HCT116 (cell line): ENCODE measurements at regions not wholly inside any gene's neighbourhood (a gene's known extent, or its start where the extent isn't known, plus 50 kb on each side); places are given as distances from the start of the nearest gene placed in this dataset.

Experiments
- ATAC-seq: fragments of 200-7000 bp; cut with Tn5 transposase; 2 replicates; pipeline ENCODE4 v1.9.1; 2020; ENCODE audit warnings: mild to moderate bottlenecking, moderate library complexity
- BruUV-seq: library from RNA; stranded (reverse); fragments of 400-500 nt; replicated peaks from 2 replicates; lab custom pipeline; 2021; lab: Mats Ljungman, UMichigan
- CTCF ChIA-PET: fragments of 300-600 bp; sonication (Branson Sonifier 250); formaldehyde crosslinking; loops from one replicate; lab custom pipeline; 2021; ENCODE audit warnings: antibody characterized with exemption; lab: Charles Lee
- POLR2A ChIA-PET: fragments of 300-600, 350-600 bp; sonication (Branson Sonifier 250); formaldehyde crosslinking; loops from one replicate; lab custom pipeline; 2021; ENCODE audit warnings: antibody characterized with exemption; lab: Charles Lee
- RAD21 ChIA-PET, 2 experiments: fragments of 300-600 bp; sonication (Branson Sonifier 250); formaldehyde crosslinking; loops; one replicate each; lab custom pipeline; 2023; ENCODE audit warnings: low total read pairs in 2 of 2; ENCODE audit not compliant: uncharacterized antibody in 2 of 2, unreplicated experiment in 2 of 2, low non-redundant PET in 1 of 2; lab: Charles Lee
- DNase-seq: peaks from one replicate; pipeline ENCODE4 v3.0.0-alpha.2; 2010; ENCODE audit warnings: low read depth, low spot score
- H2AFZ ChIP-seq: fragments of 200-600 bp; shearing (Covaris generic), sonication (generic); 2 replicates; pipeline ENCODE4 v1.6.1; 2017; ENCODE audit warnings: low read depth, mixed run types, mixed read lengths, antibody characterized with exemption, low read length; ENCODE audit not compliant: poor library complexity, severe bottlenecking
- H3K27ac ChIP-seq: 2 replicates; pipeline ENCODE4 v1.5.1; 2012; ENCODE audit warnings: low read depth, low read length
- H3K27me3 ChIP-seq: fragments of 200-600 bp; sonication (generic); 2 replicates; pipeline ENCODE4 v1.6.1; 2016; ENCODE audit warnings: mixed run types, low read length, mixed read lengths; ENCODE audit not compliant: insufficient read depth
- H3K36me3 ChIP-seq, 2 experiments: fragments of 200-500 bp in 1 of 2; fragments of 200-600 bp in 1 of 2; sonication (Bioruptor generic) in 1 of 2; sonication (generic) in 1 of 2; 2 replicates each; pipeline versions ENCODE4 v1.5.1 to v1.6.1; 2014 to 2016; ENCODE audit warnings: low read length in 2 of 2, inconsistent platforms in 1 of 2, mixed read lengths in 1 of 2, mixed run types in 1 of 2; ENCODE audit not compliant: insufficient read depth in 2 of 2, control insufficient read depth in 1 of 2
- H3K4me1 ChIP-seq, 2 experiments: fragments of 200-600 bp in 1 of 2; sonication (generic) in 1 of 2; 2 replicates each; pipeline versions ENCODE4 v1.5.1 to v1.6.1; 2012 to 2017; ENCODE audit warnings: low read length in 2 of 2, inconsistent platforms in 1 of 2, mild to moderate bottlenecking in 1 of 2, mixed read lengths in 1 of 2, mixed run types in 1 of 2, moderate library complexity in 1 of 2; ENCODE audit not compliant: insufficient read depth in 2 of 2, control insufficient read depth in 1 of 2
- H3K4me2 ChIP-seq: fragments of 200-600 bp; sonication (generic); 2 replicates; pipeline ENCODE4 v1.6.1; 2017; ENCODE audit warnings: mixed run types, low read length, mixed read lengths
- H3K4me3 ChIP-seq, 2 experiments: fragments of 200-600 bp in 1 of 2; sonication (generic) in 1 of 2; replicated peaks in 1 of 2; 2 replicates each; pipeline ENCODE4 v1.5.1; 2011 to 2016; ENCODE audit warnings: low read length in 2 of 2, control low read depth in 1 of 2, low read depth in 1 of 2, mild to moderate bottlenecking in 1 of 2, mixed read lengths in 1 of 2, mixed run types in 1 of 2
- H3K79me2 ChIP-seq: fragments of 200-600 bp; sonication (generic); 2 replicates; pipeline ENCODE4 v1.6.1; 2017; ENCODE audit warnings: mild to moderate bottlenecking, mixed run types, low read length, moderate library complexity, mixed read lengths; ENCODE audit not compliant: insufficient read depth
- H3K9ac ChIP-seq: fragments of 200-600 bp; sonication (generic); 2 replicates; pipeline ENCODE4 v1.6.1; 2016; ENCODE audit warnings: low read length, mixed read lengths
- H3K9me2 ChIP-seq: fragments of 200-600 bp; sonication (generic), shearing (Covaris generic); 2 replicates; pipeline ENCODE4 v1.6.1; 2017; ENCODE audit warnings: mixed run types, mild to moderate bottlenecking, moderate library complexity; ENCODE audit not compliant: insufficient read depth
- H3K9me3 ChIP-seq, 2 experiments: fragments of 200-500 bp in 1 of 2; fragments of 200-600 bp in 1 of 2; sonication (Bioruptor generic) in 1 of 2; sonication (generic) in 1 of 2; 2 replicates each; pipeline ENCODE4 v1.6.1; 2014 to 2017; ENCODE audit warnings: low read length in 2 of 2, mixed read lengths in 2 of 2, inconsistent platforms in 1 of 2, low read depth in 1 of 2, mild to moderate bottlenecking in 1 of 2, mixed run types in 1 of 2, moderate library complexity in 1 of 2; ENCODE audit not compliant: control insufficient read depth in 1 of 2, insufficient read depth in 1 of 2
- H4K20me1 ChIP-seq: fragments of 200-600 bp; sonication (generic), shearing (Covaris generic); 2 replicates; pipeline ENCODE4 v1.6.1; 2017; ENCODE audit warnings: mixed run types, mild to moderate bottlenecking, moderate library complexity; ENCODE audit not compliant: insufficient read depth
- EGR1 ChIP-seq: IDR thresholded peaks from 2 replicates; pipeline ENCODE4 v1.6.1; 2012; ENCODE audit warnings: low read depth
- ELF1 ChIP-seq: IDR thresholded peaks from 2 replicates; pipeline ENCODE4 v1.6.1; 2012; ENCODE audit warnings: low read depth, borderline replicate concordance
- EZH2 ChIP-seq: fragments of 200-600 bp; sonication (generic); IDR thresholded peaks from 2 replicates; pipeline ENCODE4 v1.6.1; 2017; ENCODE audit warnings: antibody characterized with exemption, mixed run types
- FOSL1 ChIP-seq: IDR thresholded peaks from 2 replicates; pipeline ENCODE4 v1.6.1; 2012; ENCODE audit warnings: low read depth
- JUND ChIP-seq: IDR thresholded peaks from 2 replicates; pipeline ENCODE4 v1.6.1; 2012
- POLR2A ChIP-seq: IDR thresholded peaks from 2 replicates; pipeline ENCODE4 v1.7.0; 2011; ENCODE audit warnings: borderline replicate concordance; ENCODE audit not compliant: insufficient read depth, insufficient read length; ENCODE audit errors: extremely low read depth
- POLR2AphosphoS5 ChIP-seq: IDR thresholded peaks from 2 replicates; pipeline ENCODE4 v1.6.1; 2011; ENCODE audit warnings: mild to moderate bottlenecking, low read depth, low read length, moderate library complexity
- RAD21 ChIP-seq: IDR thresholded peaks from 2 replicates; pipeline ENCODE4 v1.6.1; 2012; ENCODE audit warnings: low read depth, mild to moderate bottlenecking
- SIN3A ChIP-seq: IDR thresholded peaks from 2 replicates; pipeline ENCODE4 v1.6.1; 2012; ENCODE audit warnings: low read depth
- SP1 ChIP-seq: IDR thresholded peaks from 2 replicates; pipeline ENCODE4 v1.6.1; 2012; ENCODE audit warnings: low read depth
- SRF ChIP-seq: IDR thresholded peaks from 2 replicates; pipeline ENCODE4 v1.6.1; 2012; ENCODE audit warnings: low read depth
- YY1 ChIP-seq: IDR thresholded peaks from 2 replicates; pipeline ENCODE4 v1.6.1; 2011; ENCODE audit warnings: low read length, low read depth, moderate library complexity, mild to moderate bottlenecking; ENCODE audit not compliant: insufficient replicate concordance; ENCODE audit errors: extremely low read depth
- ZFX ChIP-seq: fragments of 450-650 bp; IDR thresholded peaks from 2 replicates; pipeline ENCODE4 v1.6.1; 2017
- intact Hi-C: fragments of 100-400 bp; cut with micrococcal nuclease; formaldehyde crosslinking; loops from 2 replicates; pipeline ENCODE4 v1.10.0; 2022
- TF ChIP-seq, protein P1 (sequence below): IDR thresholded peaks from 2 replicates; pipeline ENCODE4 v1.6.1; 2012
- TF ChIP-seq, protein P2 (sequence below), 3 experiments: fragments of 200-600 bp in 1 of 3; sonication (generic) in 1 of 3; IDR thresholded peaks in 2 of 3; conservative IDR thresholded peaks in 1 of 3; 2 replicates each; pipeline ENCODE4 v1.5.1; 2012 to 2017; ENCODE audit warnings: low read depth in 2 of 3, low read length in 2 of 3, antibody characterized with exemption in 1 of 3, borderline replicate concordance in 1 of 3, control low read depth in 1 of 3, mild to moderate bottlenecking in 1 of 3, mixed read lengths in 1 of 3, mixed run types in 1 of 3, moderate library complexity in 1 of 3; ENCODE audit not compliant: insufficient read depth in 1 of 3
- TF ChIP-seq, protein P3 (sequence below): IDR thresholded peaks from 2 replicates; pipeline ENCODE4 v1.6.1; 2011; ENCODE audit warnings: mild to moderate bottlenecking, low read length, moderate library complexity; ENCODE audit not compliant: insufficient replicate concordance; ENCODE audit errors: extremely low read depth

DNA sequence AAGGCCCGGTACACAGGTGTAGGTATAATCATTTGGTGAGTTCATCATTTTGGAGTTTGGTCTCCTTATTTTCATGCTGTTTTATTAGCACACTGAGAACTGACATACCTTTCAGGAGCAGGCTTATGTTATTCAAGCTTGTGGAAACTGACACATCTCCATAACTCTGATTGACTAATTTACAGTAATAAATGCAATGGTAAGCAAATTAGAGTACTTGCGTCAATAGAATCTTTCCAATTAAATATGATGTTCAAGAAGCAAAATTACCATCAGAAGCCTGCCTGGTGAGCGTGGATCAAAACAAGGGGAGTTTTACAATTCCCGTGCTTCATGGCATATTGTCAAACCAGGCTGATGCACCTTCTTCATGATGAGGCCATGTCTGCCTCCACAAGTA, 210.7 kb upstream of the GPRIN3 start:
- no peaks in the 10 kb centered on the region for H3K9me2 ChIP-seq
- no peaks in the 10 kb centered on the region for H3K79me2 ChIP-seq
- no peak overlapping the region for H2AFZ ChIP-seq
- H3K4me2 ChIP-seq, result no peak overlapping the region
- H3K36me3 ChIP-seq, result no peaks in the 10 kb centered on the region
- no peak for ATAC-seq
- no peak overlapping the region for H3K4me3 ChIP-seq
- DNase-seq, result no peak
- no peak overlapping the region for H3K27ac ChIP-seq
- ChIA-PET RAD21 (no interaction called here), CTCF (no interaction called here), POLR2A (no interaction called here)
- BruUV-seq, result no TSS peak
- H3K27me3 ChIP-seq, result no peaks in the 10 kb centered on the region
- no peaks in the 10 kb centered on the region for H4K20me1 ChIP-seq
- no peaks in the 10 kb centered on the region for H3K4me1 ChIP-seq
- intact Hi-C loops, result no loop called here
- no peak for TF ChIP-seq EZH2
- no peak for TF ChIP-seq ELF1
- TF ChIP-seq EGR1, result no peak
- TF ChIP-seq, protein P1, sequence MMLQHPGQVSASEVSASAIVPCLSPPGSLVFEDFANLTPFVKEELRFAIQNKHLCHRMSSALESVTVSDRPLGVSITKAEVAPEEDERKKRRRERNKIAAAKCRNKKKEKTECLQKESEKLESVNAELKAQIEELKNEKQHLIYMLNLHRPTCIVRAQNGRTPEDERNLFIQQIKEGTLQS, result no peak
- no peak for TF ChIP-seq POLR2A
- TF ChIP-seq SRF, result no peak
- TF ChIP-seq, protein P2, sequence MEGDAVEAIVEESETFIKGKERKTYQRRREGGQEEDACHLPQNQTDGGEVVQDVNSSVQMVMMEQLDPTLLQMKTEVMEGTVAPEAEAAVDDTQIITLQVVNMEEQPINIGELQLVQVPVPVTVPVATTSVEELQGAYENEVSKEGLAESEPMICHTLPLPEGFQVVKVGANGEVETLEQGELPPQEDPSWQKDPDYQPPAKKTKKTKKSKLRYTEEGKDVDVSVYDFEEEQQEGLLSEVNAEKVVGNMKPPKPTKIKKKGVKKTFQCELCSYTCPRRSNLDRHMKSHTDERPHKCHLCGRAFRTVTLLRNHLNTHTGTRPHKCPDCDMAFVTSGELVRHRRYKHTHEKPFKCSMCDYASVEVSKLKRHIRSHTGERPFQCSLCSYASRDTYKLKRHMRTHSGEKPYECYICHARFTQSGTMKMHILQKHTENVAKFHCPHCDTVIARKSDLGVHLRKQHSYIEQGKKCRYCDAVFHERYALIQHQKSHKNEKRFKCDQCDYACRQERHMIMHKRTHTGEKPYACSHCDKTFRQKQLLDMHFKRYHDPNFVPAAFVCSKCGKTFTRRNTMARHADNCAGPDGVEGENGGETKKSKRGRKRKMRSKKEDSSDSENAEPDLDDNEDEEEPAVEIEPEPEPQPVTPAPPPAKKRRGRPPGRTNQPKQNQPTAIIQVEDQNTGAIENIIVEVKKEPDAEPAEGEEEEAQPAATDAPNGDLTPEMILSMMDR (IDR thresholded peaks at IDR 0.05 in 2 of 3, conservative IDR thresholded peaks at IDR 0.05 in 1 of 3; ENCODE audit: borderline replicate concordance in 1 of 3, insufficient read depth in 1 of 3, low read depth in 2 of 3, low read length in 2 of 3), result no peak
- TF ChIP-seq, protein P3, sequence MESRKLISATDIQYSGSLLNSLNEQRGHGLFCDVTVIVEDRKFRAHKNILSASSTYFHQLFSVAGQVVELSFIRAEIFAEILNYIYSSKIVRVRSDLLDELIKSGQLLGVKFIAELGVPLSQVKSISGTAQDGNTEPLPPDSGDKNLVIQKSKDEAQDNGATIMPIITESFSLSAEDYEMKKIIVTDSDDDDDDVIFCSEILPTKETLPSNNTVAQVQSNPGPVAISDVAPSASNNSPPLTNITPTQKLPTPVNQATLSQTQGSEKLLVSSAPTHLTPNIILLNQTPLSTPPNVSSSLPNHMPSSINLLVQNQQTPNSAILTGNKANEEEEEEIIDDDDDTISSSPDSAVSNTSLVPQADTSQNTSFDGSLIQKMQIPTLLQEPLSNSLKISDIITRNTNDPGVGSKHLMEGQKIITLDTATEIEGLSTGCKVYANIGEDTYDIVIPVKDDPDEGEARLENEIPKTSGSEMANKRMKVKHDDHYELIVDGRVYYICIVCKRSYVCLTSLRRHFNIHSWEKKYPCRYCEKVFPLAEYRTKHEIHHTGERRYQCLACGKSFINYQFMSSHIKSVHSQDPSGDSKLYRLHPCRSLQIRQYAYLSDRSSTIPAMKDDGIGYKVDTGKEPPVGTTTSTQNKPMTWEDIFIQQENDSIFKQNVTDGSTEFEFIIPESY, result no peak
- no peak for TF ChIP-seq POLR2AphosphoS5
- no peak for TF ChIP-seq SP1
- no peak for TF ChIP-seq JUND
- no peak for TF ChIP-seq RAD21
- no peak for TF ChIP-seq SIN3A
- TF ChIP-seq ZFX, result no peak
- no peak for TF ChIP-seq FOSL1
- no peak for TF ChIP-seq YY1
- no peak overlapping the region for H3K9ac ChIP-seq
- no peaks in the 10 kb centered on the region for H3K9me3 ChIP-seq
